ENCODE measurements at regions not wholly inside any gene's neighbourhood (a gene's known extent, or its start where the extent isn't known, plus 50 kb on each side); places are given as distances from the start of the nearest gene placed in this dataset.

GRCh38 chr2:171608168-171608567 is 79.1 kb upstream of the DYNC1I2 start:
- no peak overlapping the region for H3K27ac ChIP-seq (ENCODE audit: low read depth in 1 of 2, low read length in 2 of 2)
- ChIA-PET CTCF (no interaction called here), POLR2A (no interaction called here)
- intact Hi-C loops (cut with DNase I, micrococcal nuclease) = no loop called here
- peaks cover 0 to 8% of the 10 kb centered on the region in 2 experiments for H3K9me3 ChIP-seq (ENCODE audit: control insufficient read depth in 1 of 2, insufficient read depth in 1 of 2, low read length in 2 of 2)
- Mint-ChIP-seq H3K36me3 (ENCODE audit: low read depth) (no peaks in the 10 kb centered on the region), H3K4me3 (no peak overlapping the region), H3K27me3 (peaks cover 10% of the 10 kb centered on the region), H3K27ac (no peak overlapping the region), H3K9me3 (no peaks in the 10 kb centered on the region), H3K4me1 (ENCODE audit: low read depth) (no peaks in the 10 kb centered on the region)
- H3K27me3 ChIP-seq (ENCODE audit: control insufficient read depth in 1 of 2, insufficient read depth in 2 of 2, low read length in 2 of 2) = peaks cover 0 to 4% of the 10 kb centered on the region in 2 experiments
- H3K4me1 ChIP-seq (ENCODE audit: insufficient read depth, low read length) = no peaks in the 10 kb centered on the region
- H3K36me3 ChIP-seq (ENCODE audit: insufficient read depth, low read length) = no peaks in the 10 kb centered on the region
- TF ChIP-seq, protein P1, sequence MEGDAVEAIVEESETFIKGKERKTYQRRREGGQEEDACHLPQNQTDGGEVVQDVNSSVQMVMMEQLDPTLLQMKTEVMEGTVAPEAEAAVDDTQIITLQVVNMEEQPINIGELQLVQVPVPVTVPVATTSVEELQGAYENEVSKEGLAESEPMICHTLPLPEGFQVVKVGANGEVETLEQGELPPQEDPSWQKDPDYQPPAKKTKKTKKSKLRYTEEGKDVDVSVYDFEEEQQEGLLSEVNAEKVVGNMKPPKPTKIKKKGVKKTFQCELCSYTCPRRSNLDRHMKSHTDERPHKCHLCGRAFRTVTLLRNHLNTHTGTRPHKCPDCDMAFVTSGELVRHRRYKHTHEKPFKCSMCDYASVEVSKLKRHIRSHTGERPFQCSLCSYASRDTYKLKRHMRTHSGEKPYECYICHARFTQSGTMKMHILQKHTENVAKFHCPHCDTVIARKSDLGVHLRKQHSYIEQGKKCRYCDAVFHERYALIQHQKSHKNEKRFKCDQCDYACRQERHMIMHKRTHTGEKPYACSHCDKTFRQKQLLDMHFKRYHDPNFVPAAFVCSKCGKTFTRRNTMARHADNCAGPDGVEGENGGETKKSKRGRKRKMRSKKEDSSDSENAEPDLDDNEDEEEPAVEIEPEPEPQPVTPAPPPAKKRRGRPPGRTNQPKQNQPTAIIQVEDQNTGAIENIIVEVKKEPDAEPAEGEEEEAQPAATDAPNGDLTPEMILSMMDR (IDR thresholded peaks at IDR 0.05) = no peak
- no peak for ATAC-seq (ENCODE audit: poor library complexity)
- no peak for DNase-seq
- H3K4me3 ChIP-seq (ENCODE audit: low read length) = no peak overlapping the region

GRCh38 chr2:171610824-171611223 is 76.4 kb upstream of the DYNC1I2 start:
- Mint-ChIP-seq H3K27me3 (peaks cover 7% of the 10 kb centered on the region), H3K9me3 (no peaks in the 10 kb centered on the region), H3K4me3 (no peak overlapping the region), H3K27ac (no peak overlapping the region), H3K36me3 (ENCODE audit: low read depth) (no peaks in the 10 kb centered on the region), H3K4me1 (ENCODE audit: low read depth) (no peaks in the 10 kb centered on the region)
- Histone ChIP-seq H3K27ac (ENCODE audit: low read depth in 1 of 2, low read length in 2 of 2) (no peak overlapping the region), H3K4me3 (ENCODE audit: low read length) (no peak overlapping the region), H3K36me3 (ENCODE audit: insufficient read depth, low read length) (no peaks in the 10 kb centered on the region), H3K9me3 (ENCODE audit: control insufficient read depth in 1 of 2, insufficient read depth in 1 of 2, low read length in 2 of 2) (peaks cover 0 to 8% of the 10 kb centered on the region in 2 experiments), H3K4me1 (ENCODE audit: insufficient read depth, low read length) (no peaks in the 10 kb centered on the region), H3K27me3 (ENCODE audit: control insufficient read depth in 1 of 2, insufficient read depth in 2 of 2, low read length in 2 of 2) (peaks cover 0 to 2% of the 10 kb centered on the region in 2 experiments)
- ChIA-PET POLR2A (no interaction called here), CTCF (no interaction called here)
- no peak for ATAC-seq (ENCODE audit: poor library complexity)
- DNase-seq = no peak
- intact Hi-C loops (cut with DNase I, micrococcal nuclease) = no loop called here
- TF ChIP-seq, protein P1 (IDR thresholded peaks at IDR 0.05) = no peak

GRCh38 chr2:171615069-171615468 is 72.2 kb upstream of the DYNC1I2 start:
- TF ChIP-seq, protein P1 (IDR thresholded peaks at IDR 0.05) = no peak
- H3K27me3 Mint-ChIP-seq = no peaks in the 10 kb centered on the region
- POLR2A ChIA-PET = no interaction called here

More at GRCh38 chr2:171615069-171615468, 72.2 kb upstream of the DYNC1I2 start:
- CTCF ChIA-PET = no interaction called here
- DNase-seq (no peak), ATAC-seq (ENCODE audit: poor library complexity) (no peak)
- Histone ChIP-seq H3K27ac (ENCODE audit: low read depth in 1 of 2, low read length in 2 of 2) (no peak overlapping the region), H3K36me3 (ENCODE audit: insufficient read depth, low read length) (no peaks in the 10 kb centered on the region), H3K4me1 (ENCODE audit: insufficient read depth, low read length) (no peaks in the 10 kb centered on the region), H3K27me3 (ENCODE audit: control insufficient read depth in 1 of 2, insufficient read depth in 2 of 2, low read length in 2 of 2) (no peaks in the 10 kb centered on the region), H3K9me3 (ENCODE audit: control insufficient read depth in 1 of 2, insufficient read depth in 1 of 2, low read length in 2 of 2) (peaks cover 0 to 4% of the 10 kb centered on the region in 2 experiments), H3K4me3 (ENCODE audit: low read length) (no peak overlapping the region)
- no peaks in the 10 kb centered on the region for H3K36me3 Mint-ChIP-seq (ENCODE audit: low read depth)
- H3K9me3 Mint-ChIP-seq = no peaks in the 10 kb centered on the region
- no peaks in the 10 kb centered on the region for H3K4me1 Mint-ChIP-seq (ENCODE audit: low read depth)
- no peak overlapping the region for H3K4me3 Mint-ChIP-seq
- H3K27ac Mint-ChIP-seq = no peak overlapping the region
- intact Hi-C loops (cut with DNase I, micrococcal nuclease) = no loop called here

All from CD4-positive, alpha-beta T cell (primary cell).